Sigmoid colon (tissue), 6 donors: ENCODE measurements at regions not wholly inside any gene's neighbourhood (a gene's known extent, or its start where the extent isn't known, plus 50 kb on each side); places are given as distances from the start of the nearest gene placed in this dataset.

Source experiments
- DNase-seq: peaks from one replicate; pipeline ENCODE4 v3.0.0-alpha.2; 2019
- H3K27ac ChIP-seq, 4 donors: fragments of 200-600 bp; sonication (generic); one replicate each; pipeline ENCODE4 v1.5.1; 2016 to 2019; ENCODE audit warnings: mild to moderate bottlenecking in 1 of 4
- H3K27me3 ChIP-seq, 3 donors: fragments of 200-600 bp; sonication (generic); one replicate each; pipeline ENCODE4 v1.5.1; 2019; ENCODE audit warnings: mild to moderate bottlenecking in 1 of 3
- H3K36me3 ChIP-seq, 4 donors: fragments of 200-600 bp; sonication (generic); one replicate each; pipeline ENCODE4 v1.5.1; 2016 to 2019
- H3K4me1 ChIP-seq, 4 donors: fragments of 200-600 bp; sonication (generic); one replicate each; pipeline ENCODE4 v1.5.1; 2017 to 2019
- H3K4me3 ChIP-seq, 4 donors: fragments of 200-600 bp; sonication (generic); one replicate each; pipeline ENCODE4 v1.5.1; 2017 to 2019; ENCODE audit warnings: mild to moderate bottlenecking in 2 of 4, moderate library complexity in 1 of 4
- H3K9me3 ChIP-seq, 4 donors: fragments of 200-600 bp in 3 of 4; sonication (generic) in 3 of 4; one replicate each; pipeline versions ENCODE4 v1.5.1 to v1.6.1; 2013 to 2019
- CTCF ChIP-seq, 4 experiments: fragments of 450-650 bp in 3 of 4; fragments of 200-600 bp in 1 of 4; IDR thresholded peaks; one replicate each; pipeline ENCODE4 v1.5.1; 2016 to 2019; ENCODE audit warnings: antibody characterized with exemption in 4 of 4, mild to moderate bottlenecking in 3 of 4, moderate library complexity in 2 of 4
- EP300 ChIP-seq, 4 donors: sonication (generic); formaldehyde crosslinking; IDR thresholded peaks; one replicate each; pipeline ENCODE4 v1.6.1; 2017; ENCODE audit warnings: antibody characterized with exemption in 4 of 4
- POLR2A ChIP-seq, 2 donors: fragments of 450-650 bp; IDR thresholded peaks; one replicate each; pipeline ENCODE4 v1.6.1; 2016; ENCODE audit warnings: antibody characterized with exemption in 2 of 2, mild to moderate bottlenecking in 2 of 2, moderate library complexity in 2 of 2
- POLR2AphosphoS5 ChIP-seq, 4 donors: sonication (generic); formaldehyde crosslinking; IDR thresholded peaks; one replicate each; pipeline ENCODE4 v1.6.1; 2017; ENCODE audit warnings: antibody characterized with exemption in 4 of 4
- WGBS, 2 donors: extraction: QIAGEN DNeasy Blood & Tissue Kit; methylation state at CpG; one replicate each; pipeline ENCODE4 v1.1.7; 2013; 5-methylcytosine and 5-hydroxymethylcytosine counted together
- intact Hi-C: fragments of 100-400 bp; cut with DNase I; formaldehyde crosslinking; loops from one replicate; pipeline ENCODE4 v1.15.1; 2023
- donor health status: healthy with polysubstance abuse.
- donor health status: healthy.

GRCh38 chr10:130664526-130664925 is 528.3 kb downstream of the GLRX3 start:
- Histone ChIP-seq H3K27ac (no peak overlapping the region), H3K4me3 (no peak overlapping the region), H3K4me1 (no peaks in the 10 kb centered on the region), H3K36me3 (no peaks in the 10 kb centered on the region), H3K9me3 (no peaks in the 10 kb centered on the region), H3K27me3 (no peaks in the 10 kb centered on the region)
- WGBS, 2 donors = 67 to 75% methylated on average over 6 of the region's 6 CpGs
- TF ChIP-seq EP300 (IDR thresholded peaks at IDR 0.05) = no peak
- no peak for TF ChIP-seq POLR2A (IDR thresholded peaks at IDR 0.05)
- no peak for TF ChIP-seq POLR2AphosphoS5 (IDR thresholded peaks at IDR 0.05)
- TF ChIP-seq CTCF (IDR thresholded peaks at IDR 0.05) = no peak
- intact Hi-C loops = no loop called here
- no peak for DNase-seq

GRCh38 chr10:130666215-130666614 is 530.0 kb downstream of the GLRX3 start:
- no peak for DNase-seq
- Histone ChIP-seq H3K27me3 (no peaks in the 10 kb centered on the region), H3K36me3 (no peaks in the 10 kb centered on the region), H3K27ac (no peak overlapping the region), H3K4me1 (no peaks in the 10 kb centered on the region), H3K9me3 (no peaks in the 10 kb centered on the region), H3K4me3 (no peak overlapping the region)
- TF ChIP-seq POLR2A (IDR thresholded peaks at IDR 0.05) (no peak), CTCF (IDR thresholded peaks at IDR 0.05) (no peak), EP300 (IDR thresholded peaks at IDR 0.05) (no peak), POLR2AphosphoS5 (IDR thresholded peaks at IDR 0.05) (no peak)
- WGBS, 2 donors = 89 to 92% methylated on average over 9 of the region's 9 CpGs
- intact Hi-C loops = no loop called here

- 29 to 39% methylated on average over 6 of the region's 6 CpGs for WGBS, 2 donors
- intact Hi-C loops = no loop called here
- Histone ChIP-seq H3K36me3 (no peaks in the 10 kb centered on the region), H3K27me3 (no peaks in the 10 kb centered on the region), H3K4me1 (no peaks in the 10 kb centered on the region), H3K9me3 (peaks cover 0 to 4% (median 3%) of the 10 kb centered on the region in 4 donors), H3K27ac (no peak overlapping the region), H3K4me3 (no peak overlapping the region)
- TF ChIP-seq CTCF (IDR thresholded peaks at IDR 0.05) (no peak), POLR2AphosphoS5 (IDR thresholded peaks at IDR 0.05) (no peak), EP300 (IDR thresholded peaks at IDR 0.05) (no peak), POLR2A (IDR thresholded peaks at IDR 0.05) (no peak)
- DNase-seq = no peak
These were observed 550.6 kb downstream of the GLRX3 start for GRCh38 chr10:130686689-130687300.

GRCh38 chr10:130687566-130687965 is 551.4 kb downstream of the GLRX3 start:
- H3K27me3 ChIP-seq = no peaks in the 10 kb centered on the region
- H3K36me3 ChIP-seq = no peaks in the 10 kb centered on the region
- H3K9me3 ChIP-seq = peaks cover 0 to 4% (median 3%) of the 10 kb centered on the region in 4 donors
- DNase-seq = no peak
- TF ChIP-seq EP300 (IDR thresholded peaks at IDR 0.05) (no peak), POLR2AphosphoS5 (IDR thresholded peaks at IDR 0.05) (no peak), POLR2A (IDR thresholded peaks at IDR 0.05) (no peak), CTCF (IDR thresholded peaks at IDR 0.05) (no peak)
- no peak overlapping the region for H3K4me3 ChIP-seq
- H3K4me1 ChIP-seq = no peaks in the 10 kb centered on the region
- H3K27ac ChIP-seq = no peak overlapping the region
- 65 to 74% methylated on average over 5 of the region's 5 CpGs for WGBS, 2 donors
- intact Hi-C loops = no loop called here
